Inflammatory macrophage treated with lipopolysaccharide for 4 hours (primary cell): ENCODE measurements at regions not wholly inside any gene's neighbourhood (a gene's known extent, or its start where the extent isn't known, plus 50 kb on each side); places are given as distances from the start of the nearest gene placed in this dataset.

Experiments
- DNase-seq: peaks from one replicate; pipeline ENCODE4 v3.0.0-alpha.2; 2020

DNA sequence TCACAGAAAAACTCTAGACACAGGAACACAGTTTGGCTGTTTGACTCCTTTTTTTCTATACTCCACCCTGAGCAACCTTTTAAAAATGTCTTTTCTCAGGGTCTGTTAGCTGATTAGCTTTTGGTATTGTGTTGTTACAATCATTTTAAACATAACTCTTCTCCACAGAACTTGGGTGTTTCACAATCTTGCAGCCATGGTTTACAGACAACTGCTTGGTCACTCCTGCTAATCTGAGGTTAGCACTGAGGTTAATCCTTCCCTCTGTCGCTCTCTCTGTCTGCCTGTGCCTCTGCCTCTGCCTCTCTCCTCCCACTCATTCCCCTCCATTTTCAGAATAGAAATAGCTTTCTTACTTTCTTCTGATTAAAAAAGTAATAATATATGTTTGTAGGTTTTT, 62.4 kb upstream of the ZBED5 start:
- DNase-seq = peak; percentile 31

DNA sequence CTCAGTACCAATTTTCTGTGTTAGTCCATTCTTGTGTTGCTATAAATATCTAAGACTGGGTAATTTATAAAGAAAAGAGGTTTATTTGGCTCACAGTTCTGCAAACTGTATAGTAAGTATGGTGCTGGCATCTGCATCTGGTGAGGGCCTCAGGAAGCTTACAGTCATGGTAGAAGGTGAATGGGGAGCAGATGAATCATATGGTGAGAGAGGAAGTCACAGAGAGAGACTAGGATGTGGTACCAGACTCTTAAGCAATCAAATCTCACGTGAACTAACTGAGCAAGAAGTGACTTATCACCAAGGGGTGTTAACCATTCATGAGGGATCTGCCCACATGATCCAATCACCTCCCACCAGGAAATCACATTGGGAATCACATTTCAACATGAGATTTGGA, 60.8 kb upstream of the ZBED5 start:
- peak; percentile 84 for DNase-seq

DNA sequence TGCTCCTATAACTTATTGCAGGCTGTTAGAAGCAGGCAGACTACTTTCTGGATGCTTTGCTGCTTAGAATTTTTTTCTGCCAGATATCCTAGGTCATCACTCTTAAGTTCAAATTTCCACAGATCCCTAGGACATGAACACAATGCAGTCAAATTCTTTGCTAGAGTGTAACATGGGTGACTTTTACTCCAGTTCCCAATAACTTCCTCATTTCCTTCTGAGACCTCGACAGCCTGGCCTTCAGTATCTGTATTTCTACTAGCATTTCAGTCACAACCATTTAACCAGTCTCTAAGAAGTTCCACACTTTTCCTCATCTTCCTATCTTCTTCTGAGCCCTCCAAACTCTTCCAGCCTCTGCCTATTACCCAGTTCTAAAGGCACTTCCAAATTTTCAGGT, 60.4 kb upstream of the ZBED5 start:
- DNase-seq = peak; percentile 23

DNA sequence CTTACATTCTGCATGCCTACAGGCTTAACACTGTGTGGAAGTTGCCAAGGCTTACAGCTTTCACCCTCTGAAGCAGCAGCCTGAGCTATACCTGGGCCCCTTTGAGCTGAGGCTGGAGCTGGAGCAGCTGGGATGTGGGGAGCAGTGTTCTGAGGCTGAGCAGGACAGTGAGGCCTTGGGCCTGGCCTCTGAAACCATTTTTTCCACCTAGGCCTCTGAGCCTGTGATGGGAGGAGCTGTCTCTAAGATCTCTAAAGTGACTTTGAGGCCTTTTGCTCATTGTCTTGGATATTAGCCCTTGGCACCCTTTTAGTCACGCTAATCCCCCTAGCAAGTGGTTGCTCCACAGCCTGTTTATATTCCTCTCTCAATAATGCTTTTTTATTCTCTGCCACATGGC, 59.9 kb upstream of the ZBED5 start:
- no peak for DNase-seq

DNA sequence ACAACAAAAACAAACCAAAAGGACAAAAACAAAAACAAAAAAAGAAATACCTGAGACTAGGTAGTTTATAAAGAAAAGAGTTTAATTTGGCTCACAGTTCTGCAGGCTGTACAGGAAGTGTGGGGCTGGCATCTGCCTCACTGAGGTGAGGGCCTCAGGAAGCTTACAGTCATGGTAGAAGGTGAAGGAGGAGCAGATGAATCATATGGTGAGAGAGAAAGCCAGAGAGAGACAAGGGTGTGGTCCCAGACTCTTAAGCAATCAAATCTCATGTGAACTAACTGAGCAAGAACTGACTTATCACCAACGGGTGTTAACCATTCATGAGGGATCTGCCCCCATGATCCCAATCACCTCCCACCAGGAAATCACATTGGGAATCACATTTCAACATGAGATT, 58.8 kb upstream of the ZBED5 start:
- DNase-seq = peak; percentile 65

DNA sequence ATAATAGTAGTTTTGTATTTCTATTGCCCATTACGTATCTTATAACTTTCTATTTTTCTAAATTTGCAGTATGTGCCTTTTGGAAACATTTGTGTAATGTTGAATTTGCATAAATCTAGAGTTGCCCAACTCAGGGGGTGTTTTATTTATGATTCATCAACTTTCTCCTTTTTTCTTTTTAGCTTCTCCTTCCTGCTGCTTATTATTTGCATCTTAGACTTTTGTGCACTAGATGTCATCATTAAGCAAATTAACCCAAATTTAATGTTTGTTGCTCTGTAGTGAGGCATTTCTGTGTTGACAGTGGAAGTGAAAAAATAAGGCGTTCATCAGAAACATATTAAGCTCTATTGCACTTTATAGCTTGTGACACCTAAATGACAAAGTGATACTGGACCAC, 56.2 kb upstream of the ZBED5 start:
- DNase-seq = peak; percentile 92

DNA sequence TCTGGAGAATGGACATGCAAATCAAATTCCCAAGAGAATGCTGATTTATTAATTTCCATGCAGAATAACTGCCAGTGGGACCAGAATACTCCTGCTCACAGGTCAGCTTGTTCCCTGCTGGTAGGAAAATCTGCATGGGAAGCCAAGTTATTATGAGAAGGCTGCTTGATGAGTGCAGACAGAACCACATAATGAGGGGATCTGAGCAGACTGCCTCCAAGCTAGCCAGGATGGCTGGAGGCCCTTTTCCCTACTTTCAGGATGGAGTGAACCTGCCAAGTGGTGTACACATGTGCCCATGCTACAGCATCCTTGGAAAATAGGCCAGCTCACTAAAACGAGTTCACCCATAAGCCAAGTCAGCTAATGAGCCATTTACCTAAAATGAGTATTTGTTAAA, 55.2 kb upstream of the ZBED5 start:
- no peak for DNase-seq

DNA sequence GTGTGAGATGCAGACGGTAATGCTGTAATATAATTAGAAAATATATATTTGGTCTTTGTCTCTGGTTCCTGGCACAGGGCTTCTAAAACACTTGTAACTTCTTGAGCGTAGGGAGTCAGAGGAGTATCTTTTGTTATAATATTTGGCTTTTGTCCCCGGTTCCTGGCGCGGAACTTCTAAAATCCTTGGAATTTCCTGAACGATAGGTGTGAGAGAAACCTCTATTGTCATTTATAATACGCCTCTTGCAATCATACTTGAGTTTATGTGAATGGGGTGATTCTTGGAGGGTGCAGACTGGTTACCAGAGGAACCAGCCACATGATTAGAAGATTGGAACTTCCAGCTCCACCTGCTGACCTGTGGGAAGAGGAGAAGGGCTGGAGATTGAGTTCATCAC, 54.1 kb upstream of the ZBED5 start:
- DNase-seq = no peak

DNA sequence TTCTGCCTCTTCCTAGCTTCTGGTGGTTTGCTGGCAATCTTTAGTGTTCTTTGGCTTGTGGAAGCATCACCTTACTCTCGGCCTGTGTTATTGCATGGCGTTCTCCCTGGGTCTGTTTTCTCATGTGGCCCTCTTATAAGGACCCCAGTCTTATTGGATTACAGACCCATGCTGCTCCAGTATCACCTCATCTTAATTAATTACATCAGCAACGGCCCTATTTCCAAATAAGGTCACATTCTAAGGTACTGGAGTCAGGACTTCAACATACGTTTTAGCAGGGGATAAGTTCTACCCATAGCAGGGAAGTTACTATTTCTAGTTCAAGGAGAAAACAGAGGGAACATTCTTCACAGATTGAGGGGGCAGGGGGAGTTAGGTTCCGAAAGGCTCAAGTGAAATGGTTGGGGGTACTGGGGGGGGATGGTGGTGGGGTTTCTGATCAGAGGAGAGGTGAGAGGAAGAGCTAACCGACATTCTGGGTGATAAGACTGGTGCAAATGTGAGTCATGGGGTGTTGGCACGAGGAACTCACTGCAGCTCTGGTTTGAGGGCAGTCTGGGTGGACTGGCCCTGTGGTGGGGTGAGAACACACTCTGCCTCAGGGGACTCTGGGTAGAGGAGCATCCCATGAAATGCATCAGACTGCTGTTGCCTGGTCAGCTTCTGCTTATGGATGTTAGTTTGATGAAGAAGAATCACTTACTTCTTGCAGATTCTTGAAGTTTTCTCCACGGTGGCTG, 51.5 kb upstream of the ZBED5 start:
- DNase-seq = peak; percentile 39

DNA sequence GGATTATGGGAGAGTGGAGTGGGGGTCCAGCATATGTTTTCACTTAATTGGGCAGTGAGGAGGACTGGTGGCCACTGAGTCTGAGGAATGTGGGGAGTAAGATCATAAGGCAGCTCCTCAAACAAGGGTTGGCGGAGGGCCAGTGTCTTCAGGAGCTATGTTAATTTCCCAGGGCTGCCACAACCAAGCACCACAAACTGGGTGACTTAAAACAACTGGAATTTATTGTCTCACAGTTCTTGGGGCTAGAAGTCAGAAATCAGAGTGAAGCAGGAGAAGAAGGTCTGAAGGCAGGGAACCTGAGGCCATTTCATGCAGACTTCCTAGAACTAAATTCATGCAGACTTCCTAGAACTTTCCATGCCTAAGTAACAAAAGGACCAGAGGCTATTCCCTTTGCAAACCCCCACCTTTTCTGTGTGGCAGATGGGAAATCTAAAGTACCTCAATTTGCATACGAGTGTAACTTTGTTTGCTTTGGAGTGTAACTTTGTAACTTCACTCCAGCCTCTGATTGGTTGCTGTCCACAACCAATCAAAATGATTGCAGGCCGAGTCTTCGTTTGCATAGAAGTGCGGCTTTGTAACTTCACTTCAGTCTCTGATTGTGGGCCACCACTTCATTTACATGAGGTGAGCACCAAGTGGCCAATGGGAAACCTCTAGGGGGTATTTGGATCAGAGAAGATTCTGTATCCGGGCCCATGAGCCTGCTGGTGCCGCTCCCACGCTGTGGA, 50.5 kb upstream of the ZBED5 start:
- no peak for DNase-seq
